Neural progenitor cell (in vitro differentiated cells): ENCODE measurements at regions not wholly inside any gene's neighbourhood (a gene's known extent, or its start where the extent isn't known, plus 50 kb on each side); places are given as distances from the start of the nearest gene placed in this dataset.

Experiments used
- DNase-seq: peaks from one replicate; pipeline ENCODE4 v3.0.0-alpha.2; 2016; ENCODE audit warnings: low spot score
- H2AFZ ChIP-seq: fragments of 200-600 bp; sonication (generic); replicated peaks from 2 replicates; pipeline ENCODE4 v1.6.1; 2016; ENCODE audit warnings: antibody characterized with exemption
- H3F3A ChIP-seq: fragments of 200-600 bp; sonication (generic); 2 replicates; pipeline ENCODE4 v1.6.1; 2016; ENCODE audit warnings: antibody characterized with exemption, low read depth
- H3K27ac ChIP-seq: fragments of 200-600 bp; sonication (generic); 2 replicates; pipeline ENCODE4 v1.5.1; 2016; ENCODE audit warnings: mild to moderate bottlenecking
- H3K27me3 ChIP-seq: fragments of 200-600 bp; sonication (generic); 2 replicates; pipeline ENCODE4 v1.6.1; 2016; ENCODE audit warnings: mild to moderate bottlenecking, moderate library complexity
- H3K36me3 ChIP-seq: fragments of 200-600 bp; sonication (generic); 2 replicates; pipeline ENCODE4 v1.5.1; 2016
- H3K4me1 ChIP-seq: fragments of 200-600 bp; sonication (generic); 2 replicates; pipeline ENCODE4 v1.6.1; 2016; ENCODE audit warnings: mixed run types
- H3K4me2 ChIP-seq: fragments of 200-600 bp; sonication (generic); 2 replicates; pipeline ENCODE4 v1.6.1; 2016
- H3K4me3 ChIP-seq: fragments of 200-600 bp; sonication (generic); 2 replicates; pipeline ENCODE4 v1.5.1; 2016
- H3K79me2 ChIP-seq: fragments of 200-600 bp; sonication (generic); 2 replicates; pipeline ENCODE4 v1.6.1; 2016; ENCODE audit warnings: low read depth
- H3K9ac ChIP-seq: fragments of 200-600 bp; sonication (generic); 2 replicates; pipeline ENCODE4 v1.6.1; 2016
- H3K9me3 ChIP-seq: fragments of 200-600 bp; sonication (generic); 2 replicates; pipeline ENCODE4 v1.5.1; 2016; ENCODE audit warnings: low read depth
- H4K20me1 ChIP-seq: fragments of 200-600 bp; sonication (generic); 2 replicates; pipeline ENCODE4 v1.6.1; 2016; ENCODE audit warnings: low read depth
- H3K27ac Mint-ChIP-seq: 3 replicates; pipeline ENCODE4 v1.8.0; 2021; ENCODE audit warnings: mixed read lengths
- H3K27me3 Mint-ChIP-seq: 2 replicates; pipeline ENCODE4 v1.8.0; 2022; ENCODE audit warnings: low read depth, mild to moderate bottlenecking, inconsistent platforms, moderate library complexity, mixed read lengths; ENCODE audit not compliant: insufficient read depth
- H3K36me3 Mint-ChIP-seq: 3 replicates; pipeline ENCODE4 v1.8.0; 2021; ENCODE audit warnings: mixed read lengths
- H3K4me1 Mint-ChIP-seq: 3 replicates; pipeline ENCODE4 v1.8.0; 2021; ENCODE audit warnings: mixed read lengths
- H3K4me3 Mint-ChIP-seq: 3 replicates; pipeline ENCODE4 v1.8.0; 2021; ENCODE audit warnings: mild to moderate bottlenecking, moderate library complexity, mixed read lengths
- H3K9me3 Mint-ChIP-seq: 3 replicates; pipeline ENCODE4 v1.8.0; 2020; ENCODE audit warnings: mixed read lengths
- EZH2 ChIP-seq: fragments of 200-600 bp; sonication (generic); IDR thresholded peaks from 2 replicates; pipeline ENCODE4 v1.6.1; 2017; ENCODE audit warnings: antibody characterized with exemption, mild to moderate bottlenecking, moderate library complexity
- EZH2phosphoT487 ChIP-seq: fragments of 200-600 bp; sonication (generic); IDR thresholded peaks from 2 replicates; pipeline ENCODE4 v1.6.1; 2017; ENCODE audit warnings: antibody characterized with exemption
- TF ChIP-seq, protein P1 (sequence below): fragments of 200-600 bp; sonication (generic); IDR thresholded peaks from 2 replicates; pipeline ENCODE4 v1.5.1; 2017; ENCODE audit warnings: antibody characterized with exemption, mild to moderate bottlenecking

GRCh38 chr10:36066850-36067249 lies 424.8 kb upstream of the FZD8 start:
- Histone ChIP-seq H3K9me3 (no peaks in the 10 kb centered on the region), H3K27ac (no peak overlapping the region), H3K4me3 (no peak overlapping the region), H3K27me3 (no peaks in the 10 kb centered on the region), H3K79me2 (no peaks in the 10 kb centered on the region), H3K4me2 (no peak overlapping the region), H2AFZ (no peak overlapping the region), H3K36me3 (no peaks in the 10 kb centered on the region), H4K20me1 (no peaks in the 10 kb centered on the region), H3F3A (no peaks in the 10 kb centered on the region), H3K4me1 (no peaks in the 10 kb centered on the region), H3K9ac (no peak overlapping the region)
- no peak overlapping the region for H3K27ac Mint-ChIP-seq
- TF ChIP-seq EZH2 (no peak), EZH2phosphoT487 (no peak)
- TF ChIP-seq, protein P1, sequence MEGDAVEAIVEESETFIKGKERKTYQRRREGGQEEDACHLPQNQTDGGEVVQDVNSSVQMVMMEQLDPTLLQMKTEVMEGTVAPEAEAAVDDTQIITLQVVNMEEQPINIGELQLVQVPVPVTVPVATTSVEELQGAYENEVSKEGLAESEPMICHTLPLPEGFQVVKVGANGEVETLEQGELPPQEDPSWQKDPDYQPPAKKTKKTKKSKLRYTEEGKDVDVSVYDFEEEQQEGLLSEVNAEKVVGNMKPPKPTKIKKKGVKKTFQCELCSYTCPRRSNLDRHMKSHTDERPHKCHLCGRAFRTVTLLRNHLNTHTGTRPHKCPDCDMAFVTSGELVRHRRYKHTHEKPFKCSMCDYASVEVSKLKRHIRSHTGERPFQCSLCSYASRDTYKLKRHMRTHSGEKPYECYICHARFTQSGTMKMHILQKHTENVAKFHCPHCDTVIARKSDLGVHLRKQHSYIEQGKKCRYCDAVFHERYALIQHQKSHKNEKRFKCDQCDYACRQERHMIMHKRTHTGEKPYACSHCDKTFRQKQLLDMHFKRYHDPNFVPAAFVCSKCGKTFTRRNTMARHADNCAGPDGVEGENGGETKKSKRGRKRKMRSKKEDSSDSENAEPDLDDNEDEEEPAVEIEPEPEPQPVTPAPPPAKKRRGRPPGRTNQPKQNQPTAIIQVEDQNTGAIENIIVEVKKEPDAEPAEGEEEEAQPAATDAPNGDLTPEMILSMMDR: no peak
- H3K4me1 Mint-ChIP-seq: peaks cover 6% of the 10 kb centered on the region
- H3K27me3 Mint-ChIP-seq: peaks cover 7% of the 10 kb centered on the region
- H3K9me3 Mint-ChIP-seq: peaks cover 6% of the 10 kb centered on the region
- H3K36me3 Mint-ChIP-seq: no peaks in the 10 kb centered on the region
- H3K4me3 Mint-ChIP-seq: no peak overlapping the region
- no peak for DNase-seq

GRCh38 chr10:36066102-36066501 lies 424.0 kb upstream of the FZD8 start:
- Mint-ChIP-seq H3K4me1 (peaks cover 6% of the 10 kb centered on the region), H3K27ac (no peak overlapping the region), H3K27me3 (peaks cover 7% of the 10 kb centered on the region), H3K9me3 (peaks cover 6% of the 10 kb centered on the region), H3K4me3 (no peak overlapping the region), H3K36me3 (no peaks in the 10 kb centered on the region)
- Histone ChIP-seq H3K27ac (no peak overlapping the region), H3K4me3 (no peak overlapping the region), H3K36me3 (no peaks in the 10 kb centered on the region), H3K4me1 (no peaks in the 10 kb centered on the region), H3K9ac (no peak overlapping the region), H3K79me2 (no peaks in the 10 kb centered on the region), H2AFZ (no peak overlapping the region), H3K27me3 (no peaks in the 10 kb centered on the region), H3K4me2 (no peak overlapping the region), H3K9me3 (no peaks in the 10 kb centered on the region), H4K20me1 (no peaks in the 10 kb centered on the region), H3F3A (no peaks in the 10 kb centered on the region)
- DNase-seq: no peak
- TF ChIP-seq, protein P1: no peak
- no peak for TF ChIP-seq EZH2phosphoT487
- TF ChIP-seq EZH2: no peak

GRCh38 chr10:36063396-36063795 lies 421.3 kb upstream of the FZD8 start:
- Mint-ChIP-seq H3K9me3 (peaks cover 6% of the 10 kb centered on the region), H3K27me3 (peaks cover 9% of the 10 kb centered on the region), H3K4me3 (no peak overlapping the region), H3K27ac (no peak overlapping the region), H3K36me3 (no peaks in the 10 kb centered on the region), H3K4me1 (peaks cover 3% of the 10 kb centered on the region)
- Histone ChIP-seq H3K4me2 (no peak overlapping the region), H3K4me1 (no peaks in the 10 kb centered on the region), H3K36me3 (no peaks in the 10 kb centered on the region), H3K27ac (no peak overlapping the region), H3F3A (no peaks in the 10 kb centered on the region), H3K9ac (no peak overlapping the region), H3K4me3 (no peak overlapping the region), H3K9me3 (no peaks in the 10 kb centered on the region), H2AFZ (no peak overlapping the region), H3K79me2 (no peaks in the 10 kb centered on the region), H4K20me1 (no peaks in the 10 kb centered on the region), H3K27me3 (no peaks in the 10 kb centered on the region)
- no peak for DNase-seq
- TF ChIP-seq EZH2 (no peak), EZH2phosphoT487 (no peak)
- TF ChIP-seq, protein P1: no peak

GRCh38 chr10:36057731-36058130 lies 415.6 kb upstream of the FZD8 start:
- H3K4me2 ChIP-seq: no peak overlapping the region
- H3F3A ChIP-seq: no peaks in the 10 kb centered on the region
- H3K27me3 Mint-ChIP-seq: peaks cover 3% of the 10 kb centered on the region
- H3K36me3 ChIP-seq: no peaks in the 10 kb centered on the region
- H3K4me1 Mint-ChIP-seq: peaks cover 3% of the 10 kb centered on the region
- no peaks in the 10 kb centered on the region for H3K27me3 ChIP-seq
- no peaks in the 10 kb centered on the region for H3K9me3 ChIP-seq
- H3K27ac ChIP-seq: no peak overlapping the region
- H2AFZ ChIP-seq: no peak overlapping the region
- H3K36me3 Mint-ChIP-seq: no peaks in the 10 kb centered on the region
- TF ChIP-seq, protein P1: no peak
- TF ChIP-seq EZH2phosphoT487 (no peak), EZH2 (no peak)
- no peak overlapping the region for H3K27ac Mint-ChIP-seq
- no peak overlapping the region for H3K9ac ChIP-seq
- H4K20me1 ChIP-seq: no peaks in the 10 kb centered on the region
- H3K79me2 ChIP-seq: no peaks in the 10 kb centered on the region
- no peak for DNase-seq
- H3K4me3 ChIP-seq: no peak overlapping the region
- no peak overlapping the region for H3K4me3 Mint-ChIP-seq
- H3K4me1 ChIP-seq: no peaks in the 10 kb centered on the region
- peaks cover 12% of the 10 kb centered on the region for H3K9me3 Mint-ChIP-seq
